ENCODE measurements at regions not wholly inside any gene's neighbourhood (a gene's known extent, or its start where the extent isn't known, plus 50 kb on each side); places are given as distances from the start of the nearest gene placed in this dataset.

- TF ChIP-seq CTCF (IDR thresholded peaks at IDR 0.05): no peak
- no peak overlapping the region for H3K27ac ChIP-seq
- no peak for DNase-seq (ENCODE audit: low spot score)
- no peak overlapping the region for H3K4me3 ChIP-seq
Observed at GRCh38 chr12:59408431-59408830, 187.4 kb upstream of the SLC16A7 start.

DNA sequence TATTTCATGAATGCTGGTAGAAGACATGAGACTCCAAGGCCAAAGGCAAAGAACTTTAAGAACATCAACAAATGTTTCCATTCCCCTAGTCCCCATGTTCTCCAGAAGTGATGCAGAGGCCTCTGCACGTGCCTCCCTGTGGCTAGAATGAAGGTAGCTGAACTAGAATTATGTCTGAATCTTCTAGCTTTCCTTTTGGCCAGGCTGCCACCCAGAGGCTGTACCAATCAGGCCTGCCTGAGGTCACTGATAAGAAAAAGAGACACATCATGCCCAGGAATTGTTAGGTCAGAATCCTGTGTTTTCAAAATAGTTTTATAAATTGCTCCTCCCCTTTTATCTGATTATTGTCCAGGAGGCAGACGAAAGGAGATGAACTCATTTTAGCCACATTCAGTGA, 188.0 kb upstream of the SLC16A7 start:
- TF ChIP-seq CTCF (IDR thresholded peaks at IDR 0.05): no peak
- Histone ChIP-seq H3K27ac (no peak overlapping the region), H3K4me3 (no peak overlapping the region)
- no peak for DNase-seq (ENCODE audit: low spot score)

DNA sequence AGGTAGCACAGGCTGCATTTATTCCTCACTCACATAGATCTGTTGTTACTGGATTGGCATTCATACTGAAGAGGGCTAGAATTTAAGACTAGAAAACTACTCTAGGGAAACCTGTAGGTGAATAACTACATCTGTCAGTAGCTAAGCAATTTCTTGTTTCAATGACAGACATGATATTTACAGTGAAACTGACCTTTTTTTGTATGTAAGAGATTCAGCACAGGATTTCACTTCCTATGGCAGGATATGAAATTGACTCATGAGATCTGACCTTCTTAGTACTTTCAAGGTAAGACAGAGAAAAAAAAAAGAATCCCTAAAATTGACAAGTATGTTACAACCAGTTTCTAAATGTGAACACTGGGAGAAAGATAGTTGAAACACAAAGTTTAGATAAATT, 189.8 kb upstream of the SLC16A7 start:
- Histone ChIP-seq H3K4me3 (no peak overlapping the region), H3K27ac (no peak overlapping the region)
- TF ChIP-seq CTCF (IDR thresholded peaks at IDR 0.05): no peak
- no peak for DNase-seq (ENCODE audit: low spot score)

DNA sequence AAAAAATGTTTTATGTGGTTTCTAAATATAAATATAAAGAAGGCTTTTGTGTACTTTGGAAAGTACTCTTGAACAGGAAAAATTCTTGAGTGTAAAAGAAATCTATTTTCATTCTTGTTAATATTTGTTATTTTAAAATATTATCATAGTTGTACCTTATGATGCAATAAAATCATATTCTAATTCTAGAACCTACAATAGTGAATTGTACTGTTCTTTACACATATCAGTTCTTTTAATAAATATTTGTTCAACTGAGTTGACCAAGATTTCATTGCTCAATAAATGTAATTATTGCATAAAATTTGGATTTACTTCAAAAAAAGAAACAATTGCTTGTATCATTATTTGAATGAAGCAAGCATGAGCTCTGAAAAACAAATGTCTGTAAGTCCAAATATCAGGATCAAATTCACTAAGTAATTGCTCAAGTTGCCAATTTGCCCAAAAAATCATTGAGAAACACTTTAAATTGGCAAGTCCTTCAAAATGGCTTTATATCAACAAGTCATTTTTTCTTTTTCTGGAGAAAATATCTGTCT, 191.6 kb upstream of the SLC16A7 start:
- DNase-seq (ENCODE audit: low spot score): no peak
- Histone ChIP-seq H3K27ac (no peak overlapping the region), H3K4me3 (no peak overlapping the region)
- no peak for TF ChIP-seq CTCF (IDR thresholded peaks at IDR 0.05)

DNA sequence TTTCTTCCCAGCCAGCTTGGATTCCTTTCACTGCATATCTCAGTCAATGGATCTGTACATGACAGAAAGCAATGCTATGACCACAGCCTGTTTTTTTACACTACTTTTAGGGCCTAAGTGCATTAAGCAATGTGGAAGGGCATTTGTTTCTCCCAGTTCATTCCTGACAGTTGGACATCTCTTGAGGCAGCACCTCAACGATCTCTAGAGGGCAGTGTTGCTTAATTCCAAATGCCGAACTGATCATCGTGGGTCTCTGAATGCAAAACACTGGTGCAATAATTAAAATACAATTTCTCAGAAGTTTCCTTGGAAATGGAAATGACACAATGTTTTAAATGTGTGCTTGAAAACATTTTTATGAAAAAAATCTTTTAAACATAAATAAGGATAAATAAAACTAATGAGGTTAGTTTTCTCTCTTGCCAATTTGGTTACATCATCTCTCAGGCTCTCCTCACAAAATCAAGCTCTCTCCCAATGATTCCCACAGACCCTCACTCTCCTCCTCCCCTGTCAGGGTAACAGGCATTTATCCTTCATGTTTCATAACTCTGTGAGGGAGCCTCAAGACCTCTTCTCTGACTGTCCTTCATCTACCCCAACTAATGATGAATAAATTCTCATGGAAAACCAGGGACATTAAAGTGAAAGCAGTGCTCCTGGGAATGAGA, 192.4 kb upstream of the SLC16A7 start:
- peak; percentile 54 for TF ChIP-seq CTCF (IDR thresholded peaks at IDR 0.05)
- peak overlapping the region; percentile 34 for H3K4me3 ChIP-seq
- no peak for DNase-seq (ENCODE audit: low spot score)
- no peak overlapping the region for H3K27ac ChIP-seq

GRCh38 chr12:59401862-59402261, 194.0 kb upstream of the SLC16A7 start:
- no peak for DNase-seq (ENCODE audit: low spot score)
- Histone ChIP-seq H3K4me3 (no peak overlapping the region), H3K27ac (no peak overlapping the region)
- no peak for TF ChIP-seq CTCF (IDR thresholded peaks at IDR 0.05)

- no peak for TF ChIP-seq CTCF (IDR thresholded peaks at IDR 0.05)
- DNase-seq (ENCODE audit: low spot score): no peak
- Histone ChIP-seq H3K4me3 (no peak overlapping the region), H3K27ac (no peak overlapping the region)
Observed at GRCh38 chr12:59398164-59398563, 197.7 kb upstream of the SLC16A7 start.

Data from coronary artery (tissue), 2 donors.